ENCODE measurements at regions not wholly inside any gene's neighbourhood (a gene's known extent, or its start where the extent isn't known, plus 50 kb on each side); places are given as distances from the start of the nearest gene placed in this dataset.

DNA sequence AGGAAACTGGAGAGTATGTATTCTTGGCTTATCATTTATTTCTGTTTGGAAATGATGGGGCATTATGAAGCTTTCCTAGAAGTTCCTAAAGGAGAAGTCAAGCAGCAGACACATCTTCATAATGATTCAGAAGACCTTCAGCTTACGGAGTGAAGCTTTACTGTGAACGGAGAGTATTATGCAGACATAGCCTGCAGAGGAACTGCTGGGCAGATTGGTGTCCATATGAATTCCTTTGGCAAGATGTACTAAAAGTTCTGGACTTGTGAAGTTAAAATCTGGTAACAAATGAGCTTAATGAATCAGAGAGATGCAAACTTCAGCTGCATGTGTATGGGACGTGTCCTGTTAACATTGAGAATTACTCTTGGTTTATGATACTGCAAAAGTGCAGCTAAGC lies 60.1 kb downstream of the NABP1 start:
- no peak for DNase-seq

DNA sequence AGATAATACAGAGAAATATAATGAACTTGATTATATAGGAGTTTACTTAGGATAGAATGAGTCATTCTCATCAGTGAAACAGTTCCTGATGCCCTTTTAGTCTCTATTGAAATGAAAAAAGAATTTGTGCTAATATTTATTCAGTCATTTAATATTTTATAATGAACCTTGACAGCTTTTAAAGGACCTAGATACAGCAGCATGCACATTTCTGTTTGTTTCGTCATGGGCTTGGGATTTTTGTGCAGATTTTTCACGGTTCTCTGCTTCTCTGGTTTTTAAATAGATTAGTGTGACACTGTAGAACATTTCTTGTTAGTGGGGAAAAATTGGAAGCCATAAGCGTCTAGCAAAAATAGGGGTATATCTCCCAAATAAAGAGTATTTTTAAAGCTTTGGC lies 60.7 kb downstream of the NABP1 start:
- DNase-seq: no peak

- no peak for DNase-seq
Measured at GRCh38 chr2:191739194-191739593, 61.3 kb downstream of the NABP1 start.

GRCh38 chr2:191740016-191740419 lies 62.1 kb downstream of the NABP1 start:
- DNase-seq: no peak

DNA sequence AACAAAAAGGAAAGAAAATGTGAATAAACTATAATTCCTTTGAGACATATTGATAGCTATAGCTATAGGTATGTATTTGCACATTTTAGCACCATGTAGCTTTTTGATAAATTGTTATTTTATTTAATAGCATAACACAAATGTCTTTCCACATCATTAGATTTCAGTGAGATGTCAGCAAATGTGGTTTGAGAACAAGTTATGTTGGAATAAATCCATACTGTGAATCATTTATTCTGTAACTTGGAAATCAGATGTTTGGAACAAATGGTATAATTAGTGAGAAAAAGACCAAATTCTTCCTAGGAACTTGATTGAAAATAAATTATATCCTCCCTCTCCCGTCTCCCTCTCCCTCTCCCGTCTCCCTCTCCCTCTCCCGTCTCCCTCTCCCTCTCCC lies 62.8 kb downstream of the NABP1 start:
- no peak for DNase-seq

- no peak for DNase-seq
Measured at GRCh38 chr2:191746346-191747169, 68.6 kb downstream of the NABP1 start.

GRCh38 chr2:191747170-191747530 lies 69.2 kb downstream of the NABP1 start:
- no peak for DNase-seq

- DNase-seq: no peak
Measured at GRCh38 chr2:191748059-191748461, 70.1 kb downstream of the NABP1 start.

- DNase-seq: no peak
Measured at GRCh38 chr2:191748528-191749180, 70.7 kb downstream of the NABP1 start.

DNA sequence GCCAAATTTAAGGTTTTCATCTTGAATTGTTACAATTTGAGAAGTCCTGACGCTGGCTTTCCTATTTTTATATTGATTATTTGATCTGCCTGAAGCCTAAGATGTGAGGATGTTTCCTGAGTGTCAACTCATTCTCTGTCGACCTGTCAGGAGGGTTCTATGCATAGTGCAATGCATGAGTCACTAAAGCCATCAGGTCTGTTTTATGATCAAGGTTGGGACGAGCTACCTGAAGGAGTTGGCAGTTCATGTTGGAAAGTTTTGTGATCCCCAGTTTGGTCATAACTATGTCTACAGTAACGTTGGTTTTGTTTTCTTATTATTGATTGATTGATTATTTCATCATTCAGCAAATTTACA lies 71.2 kb downstream of the NABP1 start:
- no peak for DNase-seq

DNA sequence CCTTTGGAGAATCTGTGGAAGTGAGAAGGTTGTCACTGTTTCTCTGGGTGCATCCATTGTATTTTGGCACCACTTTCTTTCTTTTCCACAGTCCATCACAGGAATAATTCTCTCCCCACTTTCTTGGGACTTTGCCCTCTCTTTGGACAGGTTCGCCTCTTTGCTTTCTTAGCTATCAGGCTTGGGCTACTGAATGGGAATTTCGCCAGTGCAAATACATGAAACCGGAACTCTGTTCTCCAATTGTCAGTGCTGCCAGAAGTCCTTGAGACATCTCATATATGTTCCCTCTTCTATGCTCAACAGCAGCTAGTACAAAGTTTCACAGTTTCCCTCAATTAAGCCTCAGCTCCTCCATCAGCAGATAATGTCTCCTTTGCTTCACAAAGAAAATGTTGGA lies 76.2 kb downstream of the NABP1 start:
- no peak for DNase-seq

DNA sequence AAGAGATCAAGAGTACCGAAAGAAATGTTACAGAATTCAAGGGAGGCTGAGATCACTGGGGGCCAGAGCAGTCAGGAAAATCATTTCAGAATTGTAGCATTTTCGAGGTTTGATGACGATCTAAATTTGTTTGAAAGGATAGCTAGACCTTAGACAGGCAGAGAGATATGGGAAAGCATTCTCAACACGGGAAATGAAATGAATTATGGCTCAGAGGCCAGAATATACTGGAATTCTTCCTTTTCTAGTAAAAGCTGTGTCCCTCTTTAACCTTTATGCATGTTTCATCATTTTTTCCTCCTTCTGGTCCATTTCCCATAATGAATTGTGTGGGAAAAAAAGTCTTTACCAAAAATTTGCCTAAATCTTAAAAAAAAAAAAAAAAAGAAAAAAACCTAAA lies 78.8 kb downstream of the NABP1 start:
- DNase-seq: no peak

GRCh38 chr2:191757208-191757607 lies 79.3 kb downstream of the NABP1 start:
- peak; percentile 79 for DNase-seq

GRCh38 chr2:191758518-191759507 lies 80.9 kb downstream of the NABP1 start:
- peak; percentile 67 for DNase-seq

GRCh38 chr2:191759680-191760079 lies 81.7 kb downstream of the NABP1 start:
- DNase-seq: no peak

- DNase-seq: no peak
Measured at GRCh38 chr2:191760655-191761262, 82.8 kb downstream of the NABP1 start.

DNA sequence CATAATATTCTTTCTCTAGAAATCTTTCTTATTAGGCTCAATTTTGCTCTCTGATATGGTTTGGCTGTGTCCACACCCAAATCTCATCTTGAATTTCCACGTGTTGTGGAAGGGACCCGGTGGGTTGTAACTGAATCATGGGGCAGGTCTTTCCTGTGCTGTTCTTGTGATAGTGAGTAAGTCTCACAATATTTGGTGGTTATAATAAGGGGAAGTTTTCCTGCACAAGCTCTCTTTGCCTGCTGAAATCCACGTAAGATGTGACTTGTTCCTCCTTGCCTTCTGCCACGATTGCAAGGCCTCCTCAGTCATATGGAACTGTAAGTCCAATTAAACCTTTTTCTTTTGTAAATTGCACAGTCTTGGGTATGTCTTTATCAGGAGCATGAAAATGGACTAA lies 73.8 kb downstream of the CAVIN2 start:
- DNase-seq: no peak

GRCh38 chr2:191777351-191777750 lies 69.5 kb downstream of the CAVIN2 start:
- no peak for DNase-seq

GRCh38 chr2:191778041-191778440 lies 68.8 kb downstream of the CAVIN2 start:
- DNase-seq: no peak

DNA sequence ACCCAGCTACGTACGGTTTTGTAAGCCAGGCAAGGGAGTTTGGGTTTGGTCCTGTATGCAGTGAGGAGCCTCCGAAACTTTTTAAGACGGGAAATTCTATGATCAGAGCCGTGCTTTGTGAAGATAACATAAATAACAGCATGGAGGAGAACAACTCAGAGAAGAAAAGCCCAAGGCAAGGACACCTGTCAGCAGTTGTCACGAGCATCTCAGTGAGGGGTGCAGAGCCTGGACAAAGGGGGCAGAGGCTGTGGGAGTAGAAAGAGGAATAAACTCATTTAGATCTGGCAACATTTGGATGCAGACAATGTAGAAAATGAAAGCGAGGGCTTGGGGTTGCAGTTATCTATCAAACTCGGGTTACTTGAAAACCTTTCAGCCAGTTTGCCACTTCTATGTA lies 64.5 kb downstream of the CAVIN2 start:
- DNase-seq: no peak

DNA sequence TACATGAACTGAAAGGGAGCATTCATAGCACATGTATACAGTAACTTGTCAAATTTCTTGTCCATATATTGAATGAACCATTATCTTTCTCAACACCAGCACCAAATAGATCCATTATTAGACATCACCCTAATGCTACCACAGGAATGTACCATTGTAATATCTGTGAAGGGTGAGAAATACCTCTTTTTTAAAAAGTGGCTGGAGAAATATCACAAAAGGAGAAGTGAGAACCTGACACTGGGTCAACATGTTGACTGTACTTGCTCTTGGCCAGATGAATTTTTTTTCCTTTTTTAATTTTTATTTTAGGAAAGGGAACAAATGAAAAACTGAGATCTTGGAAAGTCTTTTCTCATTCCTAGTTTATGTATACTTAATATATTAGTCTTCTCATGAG lies 63.5 kb downstream of the CAVIN2 start:
- no peak for DNase-seq

Measured in NCI-H1694 treated with DMSO at 0.1 percent for 48 hours (cell line).